ENCODE measurements at regions not wholly inside any gene's neighbourhood (a gene's known extent, or its start where the extent isn't known, plus 50 kb on each side); places are given as distances from the start of the nearest gene placed in this dataset.

- no peak for TF ChIP-seq CTCF (conservative IDR thresholded peaks at IDR 0.05)
- no peak for TF ChIP-seq EZH2 (IDR thresholded peaks at IDR 0.05; ENCODE audit: low read depth)
Observed at GRCh38 chr20:48186447-48186846, 401.2 kb upstream of the SULF2 start.
